ENCODE measurements at regions not wholly inside any gene's neighbourhood (a gene's known extent, or its start where the extent isn't known, plus 50 kb on each side); places are given as distances from the start of the nearest gene placed in this dataset.
"Not testable (repeated sequence)": the region's sequence is repeated elsewhere in the genome, so short reads cannot be mapped to it uniquely, and the experiment has no call there.

DNA sequence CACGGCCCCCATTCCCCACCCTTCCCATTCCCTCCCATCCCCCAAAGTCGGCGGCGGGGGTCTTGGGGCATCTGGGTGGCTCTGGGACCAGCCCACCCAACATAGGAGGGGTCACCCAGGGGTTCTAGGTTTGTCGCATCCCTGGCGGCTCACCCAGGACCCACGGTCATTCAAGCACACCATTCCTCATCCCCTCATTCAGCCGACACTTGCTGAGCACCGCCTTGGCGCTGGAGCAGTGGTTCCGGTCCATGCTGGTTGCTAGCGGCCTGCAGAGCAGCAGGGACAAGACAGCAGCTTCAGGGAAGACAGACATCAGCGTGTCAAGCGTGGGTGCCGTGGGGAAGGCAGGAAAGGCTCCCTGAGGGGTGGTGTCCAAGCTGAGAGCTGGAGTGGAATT is 50.5 kb upstream of the OTOS start:
- DNase-seq (ENCODE audit: low read depth in 2 of 2) = no peak

DNA sequence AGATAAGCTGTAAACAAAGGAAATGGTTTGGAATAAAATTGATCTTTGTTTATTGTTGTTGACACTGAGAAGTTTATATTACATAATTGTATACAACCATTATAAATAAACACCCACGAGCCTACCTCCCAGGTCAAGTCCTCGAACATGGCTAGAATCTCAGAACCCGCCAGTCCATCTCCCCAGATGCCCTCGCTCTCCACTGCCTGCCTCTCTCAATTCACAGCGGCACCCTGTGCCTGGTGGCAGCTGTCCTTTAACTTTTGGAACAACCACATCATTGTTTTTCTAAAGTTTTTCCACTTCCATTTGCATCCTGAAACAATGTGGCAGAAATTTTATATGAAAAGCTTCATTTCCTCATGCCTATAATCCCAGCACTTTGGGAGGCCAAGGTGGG is 52.2 kb upstream of the OTOS start:
- no peak for DNase-seq (ENCODE audit: low read depth in 2 of 2)

DNA sequence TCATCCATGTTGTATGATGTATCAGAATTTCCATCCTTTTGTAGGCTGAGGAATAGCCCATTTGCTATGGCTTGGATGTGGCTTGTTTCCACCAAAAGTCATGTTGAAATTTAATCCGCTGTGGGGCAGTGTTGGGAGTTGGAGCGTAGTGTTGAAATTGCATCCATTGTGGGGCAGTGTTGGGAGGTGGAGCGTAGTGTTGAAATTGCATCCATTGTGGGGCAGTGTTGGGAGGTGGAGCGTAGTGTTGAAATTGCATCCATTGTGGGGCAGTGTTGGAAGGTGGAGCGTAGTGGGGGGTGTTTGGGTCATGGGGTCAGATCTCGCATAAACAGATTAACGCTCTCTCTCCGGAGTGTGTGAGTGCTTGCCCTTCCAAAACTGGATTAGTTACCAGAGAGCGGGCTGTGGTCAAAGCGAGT is 53.9 kb upstream of the OTOS start:
- DNase-seq (ENCODE audit: low read depth in 2 of 2) = not testable (repeated sequence)

DNA sequence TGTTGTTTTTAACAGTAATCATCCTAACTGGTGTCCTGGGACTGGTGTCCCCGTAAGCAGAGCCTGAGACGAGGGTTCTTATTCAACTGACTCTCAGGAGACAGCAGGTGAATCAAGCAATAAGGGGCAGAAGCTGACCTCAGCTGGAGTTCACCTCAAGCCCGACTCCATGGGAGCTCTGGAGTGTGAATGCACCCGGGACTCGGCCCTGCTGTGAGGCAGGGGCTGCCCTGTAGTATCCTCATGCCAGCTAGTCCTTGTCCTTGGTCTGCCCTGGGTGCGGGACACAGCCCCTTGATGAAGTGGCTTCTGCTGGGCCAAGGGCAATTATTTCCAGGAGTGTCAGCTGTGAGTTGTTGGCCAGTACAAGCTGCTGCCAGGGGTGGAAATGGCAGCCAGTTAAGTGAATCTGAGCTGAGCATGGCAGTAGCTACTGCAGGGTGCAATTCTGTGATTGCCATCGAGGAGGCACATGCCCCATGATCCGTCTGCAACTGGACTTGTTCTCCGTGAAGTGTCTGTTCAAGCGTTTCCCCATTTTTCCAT is 54.9 kb upstream of the OTOS start:
- DNase-seq (ENCODE audit: low read depth in 2 of 2) = no peak

DNA sequence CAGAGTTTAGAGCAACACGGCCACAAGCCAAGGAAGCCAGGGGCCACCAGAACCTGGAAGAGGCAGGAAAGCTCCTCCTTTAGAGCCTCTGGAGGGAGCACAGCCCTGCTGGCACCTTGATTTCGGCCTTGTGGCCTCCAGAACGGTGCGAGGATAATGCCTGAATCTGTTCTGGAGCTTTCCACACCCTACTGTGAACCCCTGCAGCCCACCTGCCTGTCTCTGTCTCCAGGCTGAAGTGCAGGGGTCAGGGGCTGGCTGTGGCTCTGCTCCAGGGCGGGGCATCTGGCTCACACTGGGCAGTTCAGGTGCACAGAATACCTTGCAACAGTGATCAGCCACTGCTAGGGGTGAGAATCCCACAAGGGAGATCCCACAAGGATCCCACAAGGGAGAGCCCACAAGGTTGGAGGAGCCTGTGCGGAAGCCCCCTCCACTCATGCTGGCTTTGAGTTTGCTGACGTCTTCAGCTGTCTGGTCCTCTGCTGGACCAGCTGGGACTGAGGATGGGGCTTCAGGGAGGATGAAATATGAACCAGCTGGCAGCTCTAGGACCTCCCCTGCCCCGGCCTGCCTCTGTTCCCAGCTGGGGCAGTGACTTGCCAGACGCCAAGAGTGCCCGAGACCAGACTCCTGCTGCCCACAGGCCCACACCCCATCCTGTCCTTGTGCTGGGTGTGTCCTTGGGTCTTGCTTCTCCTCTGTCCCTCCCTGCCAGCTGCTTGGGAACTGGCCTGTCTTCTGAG is 56.4 kb upstream of the OTOS start:
- no peak for DNase-seq (ENCODE audit: low read depth in 2 of 2)

DNA sequence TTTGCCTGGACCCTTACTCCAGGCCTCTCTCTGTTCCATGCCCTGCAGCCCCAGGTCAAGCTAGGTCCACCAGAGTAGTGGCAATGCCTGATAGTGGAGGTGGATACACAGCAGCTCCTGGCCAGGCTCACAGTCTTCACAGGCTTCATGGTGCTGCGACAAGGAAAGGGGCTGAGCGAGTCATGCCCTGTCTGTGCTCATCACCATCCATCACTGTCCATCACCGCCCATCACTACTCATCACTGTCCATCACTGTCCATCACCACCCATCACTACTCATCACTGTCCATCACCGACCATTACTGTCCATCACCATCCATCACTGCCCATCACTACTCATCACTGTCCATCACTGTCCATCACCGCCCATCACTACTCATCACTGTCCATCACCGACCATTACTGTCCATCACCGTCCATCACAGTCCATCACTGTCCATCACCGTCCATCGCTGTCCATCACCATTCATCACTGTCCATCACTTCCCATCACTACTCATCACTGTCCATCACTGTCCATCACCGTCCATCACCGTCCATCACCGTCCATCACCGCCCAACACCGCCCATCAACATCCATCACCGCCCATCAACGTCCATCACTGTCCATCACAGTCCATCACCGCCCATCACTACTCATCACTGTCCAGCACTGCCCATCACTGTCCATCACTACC is 57.1 kb upstream of the OTOS start:
- DNase-seq (ENCODE audit: low read depth in 2 of 2) = no peak

DNA sequence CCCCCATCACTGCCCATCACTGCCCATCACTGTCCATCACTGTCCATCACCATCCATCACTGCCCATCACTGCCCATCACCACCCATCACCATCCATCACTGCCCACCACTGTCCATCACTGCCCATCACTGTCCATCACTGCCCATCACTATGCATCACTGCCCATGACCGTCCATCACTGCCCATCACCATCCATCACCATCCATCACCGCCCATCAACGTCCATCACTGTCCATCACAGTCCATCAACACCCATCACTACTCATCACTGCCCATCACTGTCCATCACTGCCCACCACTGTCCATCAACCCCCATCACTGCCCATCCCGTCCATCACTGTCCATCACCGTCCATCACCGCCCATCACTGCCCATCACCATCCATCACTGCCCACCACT is 57.8 kb upstream of the OTOS start:
- no peak for DNase-seq (ENCODE audit: low read depth in 2 of 2)

DNA sequence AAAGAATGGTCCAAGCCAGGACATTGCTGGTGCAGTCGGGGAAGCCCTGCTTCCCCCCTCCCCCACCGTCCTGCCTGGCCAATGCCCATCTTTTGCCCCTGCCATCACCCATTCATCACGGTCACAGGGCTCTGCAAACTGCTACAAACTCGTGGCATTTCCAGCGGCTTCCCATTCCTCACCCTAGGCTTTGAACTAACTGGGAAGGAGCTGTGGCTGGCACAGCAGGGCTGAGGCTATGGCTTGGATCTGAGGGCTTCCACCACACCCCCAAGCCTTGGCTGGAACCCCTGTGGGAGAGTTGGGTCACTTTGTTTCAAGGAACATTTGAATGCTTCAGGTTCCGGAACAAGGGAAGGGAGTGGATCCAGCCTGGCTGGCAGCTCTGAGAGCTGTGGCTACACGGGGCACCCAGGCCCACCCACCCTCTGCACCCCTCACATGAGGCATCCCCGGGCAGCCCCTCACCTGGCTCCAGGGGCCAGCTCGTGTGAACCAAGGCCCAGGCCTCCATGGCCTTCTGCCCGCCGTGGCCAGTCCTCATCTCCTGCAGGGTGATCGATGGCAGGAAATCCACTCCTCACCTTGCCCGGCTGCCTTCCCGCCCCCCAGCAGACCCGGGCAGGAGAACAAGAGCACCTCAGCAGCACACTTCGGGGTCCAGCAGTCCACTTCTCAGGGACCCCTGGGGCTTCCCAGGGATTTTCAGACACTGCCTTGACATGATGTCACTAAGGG is 58.8 kb upstream of the OTOS start:
- no peak for DNase-seq (ENCODE audit: low read depth in 2 of 2)

DNA sequence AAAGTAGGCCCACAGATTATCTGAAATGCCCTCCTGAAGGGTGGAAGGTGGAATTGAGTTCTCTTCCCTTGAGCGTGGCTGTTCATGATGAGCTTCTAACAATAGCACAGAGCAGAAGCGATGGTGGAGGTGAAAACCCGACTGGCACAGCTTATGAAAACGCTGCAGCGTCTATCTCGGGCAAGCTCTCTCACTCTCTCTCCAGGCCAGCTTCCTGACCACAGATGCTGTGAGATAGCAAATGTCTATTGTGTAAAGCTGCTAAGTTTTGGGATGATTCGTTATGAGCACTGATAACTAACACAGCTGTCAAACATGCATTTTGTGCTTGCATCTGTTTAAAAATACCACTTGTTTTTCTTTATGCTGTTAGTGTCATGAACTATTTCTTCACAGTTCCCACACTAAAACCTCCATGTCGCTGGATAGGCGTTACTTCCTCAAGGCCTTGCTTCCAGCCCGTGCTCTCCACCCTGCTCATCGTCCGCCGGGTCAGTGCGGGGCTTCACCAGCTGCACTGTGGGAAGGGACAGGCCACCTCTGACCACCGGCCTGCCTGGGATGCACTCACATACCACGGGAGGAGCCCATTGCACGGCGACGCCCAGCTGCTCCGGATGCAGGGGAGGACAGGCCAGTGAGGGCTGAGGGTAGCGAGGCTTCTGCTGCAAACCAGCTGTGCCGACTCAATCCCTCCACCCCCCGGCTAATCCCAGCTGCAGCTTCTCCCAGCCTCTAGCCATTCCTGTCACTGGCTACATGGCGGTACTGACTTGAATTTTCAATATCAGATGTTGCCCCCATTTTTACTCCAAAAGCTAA is 60.0 kb upstream of the OTOS start:
- no peak for DNase-seq (ENCODE audit: low read depth in 2 of 2)

DNA sequence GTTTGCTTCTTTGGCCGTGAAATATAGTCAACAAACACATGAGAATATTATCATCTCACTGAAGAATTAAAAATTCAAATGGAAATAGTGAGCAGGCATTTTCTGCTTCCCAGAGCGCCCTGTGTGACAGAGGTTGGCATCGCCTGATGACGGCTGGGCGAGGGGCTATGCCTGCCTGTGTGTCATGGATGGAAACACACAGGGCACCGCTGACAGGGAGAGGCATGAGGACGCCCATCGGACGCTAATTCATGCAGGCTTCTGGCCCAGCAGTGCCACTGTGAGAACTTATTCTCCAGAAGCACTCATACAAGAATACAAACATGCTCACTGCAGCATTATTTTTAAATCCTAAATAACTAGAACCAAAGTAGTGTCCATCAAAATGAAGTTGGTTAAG is 61.4 kb upstream of the OTOS start:
- DNase-seq (ENCODE audit: low read depth in 2 of 2) = no peak

DNA sequence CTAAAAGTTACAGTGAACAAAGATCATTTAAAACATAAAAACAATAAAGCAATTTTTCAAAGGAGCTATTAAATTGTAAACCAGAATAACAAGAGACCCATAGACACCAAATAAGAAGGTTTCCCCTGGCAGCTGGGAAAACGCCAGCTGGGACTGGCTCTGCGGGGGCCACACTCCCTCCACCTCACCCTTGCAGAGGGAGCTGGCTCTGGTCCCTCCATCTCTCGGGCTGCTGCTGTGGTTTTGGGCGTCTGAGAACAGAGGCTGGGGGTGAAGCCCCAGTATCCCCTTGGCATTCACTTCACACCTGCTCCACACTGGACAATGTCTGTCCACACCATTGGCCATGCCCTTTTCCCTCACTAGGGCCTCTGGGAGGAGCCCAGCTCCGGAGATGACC is 62.1 kb upstream of the OTOS start:
- DNase-seq (ENCODE audit: low read depth in 2 of 2) = no peak

DNA sequence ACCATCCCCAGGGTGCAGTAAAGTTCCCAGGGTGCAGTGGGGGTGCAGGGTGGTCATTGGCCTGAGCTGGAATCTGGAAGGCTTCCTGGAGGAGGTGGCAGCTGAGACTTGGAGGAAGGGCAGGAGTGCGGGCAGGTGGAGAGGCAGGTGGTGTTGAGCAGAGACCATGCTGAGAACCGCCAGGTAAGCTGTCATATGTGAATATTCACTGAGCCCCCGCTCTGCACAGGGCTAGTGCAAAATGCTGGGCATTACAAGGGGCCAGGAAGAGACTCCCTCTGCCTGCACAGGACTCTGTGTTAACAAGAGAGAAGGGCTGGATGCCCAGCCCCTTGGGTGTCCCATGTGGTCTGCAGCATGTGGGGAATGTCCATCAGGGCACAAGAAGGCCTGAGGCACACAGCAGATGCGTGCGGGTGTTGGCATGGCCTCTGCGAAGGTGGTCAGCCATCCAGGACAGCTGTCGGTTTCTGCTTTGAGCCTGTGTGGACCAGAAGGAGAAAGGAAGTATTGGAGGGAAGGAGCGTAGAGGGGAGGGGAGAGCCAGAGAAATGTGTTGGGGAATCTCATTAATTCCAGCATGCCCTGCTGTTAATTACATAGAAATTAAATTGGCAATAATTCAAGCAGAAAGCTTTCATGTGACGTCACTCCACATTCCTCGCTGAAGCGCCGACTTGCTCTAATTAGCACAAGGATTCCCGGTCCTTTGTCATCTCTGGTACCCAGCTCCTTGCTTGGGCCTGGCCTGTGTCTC is 62.8 kb upstream of the OTOS start:
- DNase-seq (ENCODE audit: low read depth in 2 of 2) = no peak

DNA sequence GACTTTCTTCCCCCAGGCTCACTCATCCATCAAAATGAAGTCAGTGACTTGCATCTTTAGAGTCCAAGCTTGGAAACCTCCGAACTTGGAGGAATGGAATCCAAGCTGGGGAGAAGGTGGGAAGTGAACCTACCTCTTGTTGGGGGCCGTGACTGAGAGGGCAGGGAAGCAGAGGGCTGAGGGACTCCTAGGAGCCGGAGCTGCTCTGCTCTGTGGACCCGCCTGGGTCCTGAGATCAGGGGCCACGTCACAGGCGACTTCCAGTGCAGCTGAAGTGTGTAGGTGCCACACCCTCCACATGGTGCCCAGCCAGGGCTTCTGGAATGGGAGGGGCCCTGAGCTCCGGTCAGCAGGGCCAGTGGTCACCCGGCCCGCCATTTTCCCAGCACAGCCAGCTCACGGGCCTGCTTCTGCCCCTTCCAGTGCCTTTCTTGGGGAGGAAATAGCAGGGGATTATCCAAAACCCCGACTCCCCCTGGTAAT is 63.4 kb upstream of the OTOS start:
- DNase-seq (ENCODE audit: low read depth in 2 of 2) = no peak

DNA sequence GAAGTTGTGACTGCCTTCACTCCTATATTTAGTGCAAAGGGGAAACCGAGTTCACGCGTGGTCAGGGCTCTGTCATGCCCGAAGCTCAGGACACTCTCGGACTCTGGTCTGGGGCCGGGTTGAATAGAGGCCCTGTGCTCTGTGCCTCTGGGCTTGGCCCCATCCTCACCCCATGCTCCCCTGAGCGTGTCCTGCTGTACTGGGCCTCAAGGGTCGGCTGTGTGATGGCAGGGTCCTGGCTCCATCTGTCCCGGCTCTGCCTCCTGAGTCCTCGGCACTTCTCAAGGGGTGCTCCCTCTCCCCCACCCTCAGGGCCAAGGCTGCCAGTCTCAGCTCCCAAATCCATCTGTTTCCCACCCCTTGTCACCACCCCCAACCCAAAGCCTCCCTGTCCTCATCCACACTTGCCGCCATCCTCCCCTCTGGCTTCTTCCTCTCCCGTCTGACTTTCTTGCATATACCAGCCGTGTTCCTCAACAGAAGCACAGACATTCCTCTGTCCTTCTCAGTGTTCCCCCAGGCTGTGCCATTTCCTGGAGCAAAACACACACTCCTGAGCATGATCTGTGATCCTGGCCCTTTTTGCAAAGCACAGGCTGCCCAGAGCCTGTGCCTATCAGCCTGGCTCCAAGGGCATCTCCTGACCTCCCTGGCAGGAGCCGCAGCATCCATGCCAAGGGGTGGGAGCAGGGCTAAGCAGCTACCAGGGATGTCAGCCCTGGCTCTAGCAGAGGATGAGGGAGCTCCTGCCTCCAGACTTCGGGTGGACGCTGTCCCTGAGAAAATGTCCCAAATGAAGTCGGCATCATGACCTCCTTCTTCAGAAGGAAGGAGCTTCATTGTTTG is 64.2 kb upstream of the OTOS start:
- DNase-seq (ENCODE audit: low read depth in 2 of 2) = no peak

DNA sequence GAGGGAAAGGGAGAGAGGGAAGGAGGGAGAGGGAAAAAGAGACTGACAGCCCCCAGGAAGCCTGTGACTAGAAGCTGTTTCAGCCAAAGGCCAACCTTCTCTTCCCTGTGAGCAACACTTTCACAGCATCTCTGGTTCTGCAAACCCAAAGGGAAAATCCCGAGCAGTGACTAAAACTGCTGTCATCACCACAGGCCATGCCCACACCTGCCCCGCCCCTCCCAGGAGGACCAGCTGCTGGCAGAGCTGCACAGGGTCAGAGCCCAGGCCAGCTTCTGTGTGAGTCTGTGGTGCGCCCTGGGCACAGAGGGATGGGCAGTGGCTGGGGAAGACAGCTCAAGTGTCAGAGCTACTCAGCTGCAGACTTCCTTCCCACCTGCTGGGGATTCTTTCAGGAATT is 64.9 kb upstream of the OTOS start:
- peak in 1 of 2 donors; percentile 24 for DNase-seq (ENCODE audit: low read depth in 2 of 2)

DNA sequence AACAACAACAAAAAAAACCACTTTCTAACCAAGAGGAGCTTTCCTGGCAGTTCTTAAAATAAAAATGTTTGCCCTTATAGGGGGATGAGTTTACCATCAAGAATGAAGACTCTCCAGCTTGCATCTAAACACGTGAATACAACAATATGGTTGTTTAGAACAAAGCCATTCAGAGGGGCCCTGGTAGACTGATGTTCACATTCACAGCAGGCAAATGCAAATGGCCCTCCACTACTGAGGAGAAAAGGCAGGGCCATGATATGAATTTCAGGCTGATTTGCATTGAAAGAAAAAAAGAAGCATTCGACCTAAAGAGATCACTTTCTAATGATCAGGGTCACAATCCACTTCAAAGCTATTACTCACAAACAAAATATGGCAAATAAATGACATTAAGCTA is 65.3 kb upstream of the OTOS start:
- DNase-seq (ENCODE audit: low read depth in 2 of 2) = no peak

DNA sequence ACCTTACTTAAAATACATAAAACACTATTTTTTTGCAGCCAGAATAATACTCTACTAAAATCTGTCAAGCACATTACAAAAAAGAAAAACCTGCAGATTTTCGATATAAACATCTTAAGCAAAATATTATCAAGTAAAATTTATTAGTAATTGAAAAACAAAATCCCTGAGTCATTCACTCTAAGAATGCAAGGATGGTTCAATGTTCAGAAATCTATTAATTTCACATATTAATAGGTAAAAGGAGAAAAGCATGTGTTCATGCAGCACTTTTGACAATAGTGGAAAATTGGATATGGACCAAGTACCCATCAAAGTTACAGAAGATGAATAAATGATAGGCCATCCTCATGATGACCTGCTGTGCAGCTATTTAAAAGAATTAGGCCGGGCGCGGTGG is 66.2 kb upstream of the OTOS start:
- no peak for DNase-seq (ENCODE audit: low read depth in 2 of 2)

DNA sequence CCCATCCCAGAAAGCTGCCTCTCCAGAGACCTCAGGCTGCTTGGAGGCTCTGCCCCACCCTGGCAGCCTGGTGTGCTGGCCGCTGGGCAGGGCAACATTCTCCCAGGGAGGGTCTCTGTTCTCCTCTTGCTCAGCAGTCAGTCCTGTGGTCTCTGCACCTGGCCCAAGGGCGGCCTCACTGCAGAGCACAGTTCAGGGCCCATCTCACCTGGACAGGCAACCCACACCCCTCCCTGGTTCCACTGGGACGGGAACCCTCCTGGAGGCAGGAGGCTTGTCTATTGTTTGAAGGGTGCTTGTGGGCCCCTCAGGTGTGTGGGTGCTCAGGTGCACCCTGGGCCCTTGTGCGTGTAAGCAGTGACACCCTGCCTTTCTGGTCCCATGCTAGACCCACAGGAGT is 67.2 kb upstream of the OTOS start:
- DNase-seq (ENCODE audit: low read depth in 2 of 2) = no peak

DNA sequence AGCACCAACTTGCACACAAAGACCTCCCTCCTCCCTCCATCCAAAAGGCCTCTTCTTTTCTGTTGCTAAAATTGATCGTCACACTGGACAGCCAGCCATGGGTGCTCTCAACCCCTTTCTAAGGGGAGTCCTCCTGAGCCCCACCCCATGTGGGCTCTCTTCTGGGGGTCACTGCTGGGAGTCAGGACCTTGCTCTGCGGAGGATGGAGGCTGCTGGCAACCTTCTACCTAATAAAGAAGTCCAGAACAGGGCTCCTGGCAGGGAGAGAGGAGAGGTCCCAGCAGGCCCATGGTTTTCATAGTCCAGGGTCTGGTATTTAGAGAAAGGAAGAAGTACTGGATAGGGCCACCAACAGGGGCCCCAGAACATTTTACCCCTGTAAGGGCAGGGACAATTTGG is 67.6 kb upstream of the OTOS start:
- DNase-seq (ENCODE audit: low read depth in 2 of 2) = no peak

DNA sequence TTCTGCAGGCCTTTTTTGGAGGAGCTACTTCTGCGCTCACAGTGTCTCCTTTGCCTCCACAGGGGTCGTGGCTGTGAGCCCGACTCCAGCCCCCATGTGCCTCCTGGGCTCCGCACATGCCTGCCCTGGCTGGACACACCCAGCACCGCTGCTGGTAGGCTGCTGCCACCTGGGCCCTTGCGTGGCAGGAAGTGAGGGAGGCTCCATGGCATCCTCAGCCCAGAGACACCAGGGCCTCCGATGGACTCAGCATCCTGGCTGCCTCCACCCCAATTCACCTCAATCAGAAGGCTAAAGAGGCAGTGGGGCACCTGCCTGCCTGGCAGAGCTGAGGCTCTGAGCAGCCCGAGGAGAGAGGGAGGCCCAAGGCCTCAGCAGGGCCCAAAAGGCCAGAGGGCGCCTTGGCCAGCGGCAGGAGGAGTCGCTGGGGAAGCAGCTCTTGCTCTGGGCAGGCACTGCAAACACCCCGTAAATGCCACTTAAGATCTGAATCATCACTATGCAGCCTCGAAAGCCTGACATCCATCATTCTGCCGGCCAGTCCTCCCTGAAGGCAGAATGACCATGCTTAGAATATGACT is 68.3 kb upstream of the OTOS start:
- no peak for DNase-seq (ENCODE audit: low read depth in 2 of 2)

All from stimulated activated CD4-positive, alpha-beta T cell treated with anti-CD3 and anti-CD28 coated beads, Interleukin-1b, Interleukin-23, amount 100 ng/mL, for 1 hour (primary cell).